HUES6 (cell line): ENCODE measurements at regions not wholly inside any gene's neighbourhood (a gene's known extent, or its start where the extent isn't known, plus 50 kb on each side); places are given as distances from the start of the nearest gene placed in this dataset.
"Not testable (repeated sequence)": the region's sequence is repeated elsewhere in the genome, so short reads cannot be mapped to it uniquely, and the experiment has no call there.

Source experiments
- H3K27ac ChIP-seq: 2 replicates; pipeline ENCODE4 v1.7.0; 2013; ENCODE audit warnings: low read depth, mild to moderate bottlenecking, low read length, inconsistent platforms
- H3K27me3 ChIP-seq: 2 replicates; pipeline ENCODE4 v1.6.1; 2013; ENCODE audit warnings: low read length; ENCODE audit not compliant: control insufficient read depth, insufficient read depth
- H3K36me3 ChIP-seq: 2 replicates; pipeline ENCODE4 v1.6.1; 2013; ENCODE audit warnings: low read length; ENCODE audit not compliant: control insufficient read depth, insufficient read depth
- H3K4me1 ChIP-seq: 2 replicates; pipeline ENCODE4 v1.6.1; 2013; ENCODE audit warnings: low read length; ENCODE audit not compliant: control insufficient read depth, insufficient read depth
- H3K4me3 ChIP-seq: 2 replicates; pipeline ENCODE4 v1.5.1; 2013; ENCODE audit warnings: low read depth, low read length
- H3K9ac ChIP-seq: one replicate; pipeline ENCODE4 v1.6.1; 2013; ENCODE audit warnings: mild to moderate bottlenecking, low read length
- H3K9me3 ChIP-seq: 2 replicates; pipeline ENCODE4 v1.6.1; 2013; ENCODE audit warnings: low read depth, low read length; ENCODE audit not compliant: control insufficient read depth, insufficient read depth

DNA sequence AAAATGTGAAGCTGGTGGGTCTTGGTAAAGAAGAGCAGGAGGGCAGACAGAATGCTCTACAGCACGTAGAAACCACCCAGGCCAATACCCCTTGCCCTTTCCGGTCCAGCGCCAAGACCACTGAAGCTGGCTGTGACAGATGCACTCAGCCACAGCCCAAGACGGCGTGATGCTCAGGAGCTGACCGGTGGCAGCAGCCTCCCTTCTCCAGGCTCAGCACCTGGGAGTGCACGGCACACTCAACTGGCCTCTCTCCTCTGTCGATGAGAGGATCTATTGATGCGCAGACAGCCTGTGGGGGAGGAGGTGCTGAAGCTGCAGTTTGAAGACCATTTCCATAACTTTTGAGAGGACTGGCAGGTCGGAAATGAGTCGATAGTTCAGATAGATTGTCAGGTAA, 141.0 kb upstream of the MYT1L start:
- no peaks in the 10 kb centered on the region for H3K4me1 ChIP-seq
- no peak overlapping the region for H3K9ac ChIP-seq
- no peaks in the 10 kb centered on the region for H3K9me3 ChIP-seq
- no peaks in the 10 kb centered on the region for H3K36me3 ChIP-seq
- H3K4me3 ChIP-seq = no peak overlapping the region
- H3K27me3 ChIP-seq = no peaks in the 10 kb centered on the region
- H3K27ac ChIP-seq = no peak overlapping the region

- Histone ChIP-seq H3K27me3 (no peaks in the 10 kb centered on the region), H3K4me1 (no peaks in the 10 kb centered on the region), H3K4me3 (no peak overlapping the region), H3K36me3 (no peaks in the 10 kb centered on the region), H3K9ac (no peak overlapping the region), H3K27ac (no peak overlapping the region), H3K9me3 (no peaks in the 10 kb centered on the region)
Measured at GRCh38 chr2:2466534-2466933, 135.5 kb upstream of the MYT1L start.

DNA sequence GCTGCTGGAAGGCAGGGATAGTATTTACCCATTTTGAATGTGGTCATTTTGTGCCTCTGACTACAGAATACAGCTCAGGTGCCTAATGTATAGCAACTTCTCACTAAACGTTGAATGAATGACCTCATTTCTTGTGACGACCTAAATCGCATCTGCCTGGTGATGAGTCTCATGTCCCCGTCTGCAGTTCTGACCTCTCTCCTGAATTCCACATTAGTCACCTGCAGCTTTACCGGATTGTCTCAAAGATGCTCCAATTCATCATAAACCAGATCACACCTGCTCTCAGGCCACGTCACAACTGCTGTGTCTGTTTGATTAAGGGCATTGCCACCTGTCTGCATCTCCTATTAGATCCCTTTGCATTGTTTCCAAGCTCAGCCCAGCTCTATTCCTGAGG, 133.6 kb upstream of the MYT1L start:
- Histone ChIP-seq H3K27ac (no peak overlapping the region), H3K27me3 (no peaks in the 10 kb centered on the region), H3K9ac (no peak overlapping the region)

GRCh38 chr2:2464094-2464493, 133.0 kb upstream of the MYT1L start:
- Histone ChIP-seq H3K4me3 (no peak overlapping the region), H3K4me1 (peaks cover 7% of the 10 kb centered on the region; the same call in 1 of the 2 replicates), H3K9me3 (no peaks in the 10 kb centered on the region), H3K27me3 (no peaks in the 10 kb centered on the region), H3K27ac (no peak overlapping the region), H3K36me3 (no peaks in the 10 kb centered on the region), H3K9ac (no peak overlapping the region)

More for the DNA sequence above, 133.6 kb upstream of the MYT1L start:
- H3K9me3 ChIP-seq = no peaks in the 10 kb centered on the region
- no peaks in the 10 kb centered on the region for H3K36me3 ChIP-seq
- H3K4me3 ChIP-seq = no peak overlapping the region
- H3K4me1 ChIP-seq = peaks cover 7% of the 10 kb centered on the region; the same call in 1 of the 2 replicates

DNA sequence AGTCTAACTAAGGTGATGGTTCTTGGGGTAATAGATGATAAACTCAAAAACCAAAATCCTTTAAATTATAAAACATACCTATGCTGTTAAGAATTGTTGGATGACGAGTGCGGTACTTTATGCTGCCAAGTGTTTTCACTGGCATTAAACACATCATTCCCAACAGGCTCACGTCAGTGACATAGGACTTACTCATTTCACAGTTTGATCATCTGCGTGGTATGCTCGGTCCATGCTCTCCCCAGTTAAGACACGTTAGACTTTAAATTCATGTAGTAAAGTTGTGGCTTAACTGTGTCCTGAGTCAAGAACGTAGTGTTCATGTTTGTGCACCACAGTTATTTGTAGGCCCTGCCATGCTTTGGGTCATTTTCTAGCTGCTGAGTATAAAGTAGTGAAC, 125.6 kb upstream of the MYT1L start:
- H3K4me1 ChIP-seq = peaks cover 7% of the 10 kb centered on the region; the same call in 1 of the 2 replicates
- no peak overlapping the region for H3K4me3 ChIP-seq
- no peak overlapping the region for H3K9ac ChIP-seq
- no peak overlapping the region for H3K27ac ChIP-seq
- no peaks in the 10 kb centered on the region for H3K27me3 ChIP-seq
- no peaks in the 10 kb centered on the region for H3K36me3 ChIP-seq
- H3K9me3 ChIP-seq = no peaks in the 10 kb centered on the region

GRCh38 chr2:2455151-2455550, 124.1 kb upstream of the MYT1L start:
- no peaks in the 10 kb centered on the region for H3K4me1 ChIP-seq
- H3K4me3 ChIP-seq = no peak overlapping the region
- no peaks in the 10 kb centered on the region for H3K36me3 ChIP-seq
- no peak overlapping the region for H3K27ac ChIP-seq
- no peak overlapping the region for H3K9ac ChIP-seq
- no peaks in the 10 kb centered on the region for H3K27me3 ChIP-seq
- H3K9me3 ChIP-seq = no peaks in the 10 kb centered on the region

DNA sequence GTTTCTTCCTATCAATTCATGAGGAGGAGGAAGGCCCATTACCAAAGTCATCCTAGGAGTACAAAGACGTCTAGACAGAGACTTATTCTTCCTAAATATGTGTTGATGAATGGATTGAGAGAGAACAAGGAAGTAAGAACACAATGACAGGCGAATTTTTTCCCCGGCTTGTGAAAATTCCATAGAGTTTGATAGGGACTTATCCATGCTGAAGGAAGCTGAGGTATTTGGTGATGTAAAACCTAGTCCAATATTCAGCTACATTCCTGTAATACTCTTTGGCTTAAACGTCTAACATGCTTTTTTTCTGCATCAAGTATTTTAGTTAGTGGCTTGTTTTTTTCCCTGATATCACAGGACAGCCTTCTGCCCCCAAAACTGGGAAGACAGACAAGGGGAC, 121.9 kb upstream of the MYT1L start:
- H3K27me3 ChIP-seq = no peaks in the 10 kb centered on the region
- H3K27ac ChIP-seq = no peak overlapping the region
- H3K9ac ChIP-seq = no peak overlapping the region
- no peaks in the 10 kb centered on the region for H3K9me3 ChIP-seq
- no peak overlapping the region for H3K4me3 ChIP-seq
- H3K4me1 ChIP-seq = no peaks in the 10 kb centered on the region
- no peaks in the 10 kb centered on the region for H3K36me3 ChIP-seq

- H3K9me3 ChIP-seq, H3K9ac ChIP-seq, H3K4me1 ChIP-seq, H3K4me3 ChIP-seq, H3K27me3 ChIP-seq, H3K36me3 ChIP-seq, H3K27ac ChIP-seq: not testable (repeated sequence)
Measured at GRCh38 chr2:2451275-2451674, 120.2 kb upstream of the MYT1L start.

DNA sequence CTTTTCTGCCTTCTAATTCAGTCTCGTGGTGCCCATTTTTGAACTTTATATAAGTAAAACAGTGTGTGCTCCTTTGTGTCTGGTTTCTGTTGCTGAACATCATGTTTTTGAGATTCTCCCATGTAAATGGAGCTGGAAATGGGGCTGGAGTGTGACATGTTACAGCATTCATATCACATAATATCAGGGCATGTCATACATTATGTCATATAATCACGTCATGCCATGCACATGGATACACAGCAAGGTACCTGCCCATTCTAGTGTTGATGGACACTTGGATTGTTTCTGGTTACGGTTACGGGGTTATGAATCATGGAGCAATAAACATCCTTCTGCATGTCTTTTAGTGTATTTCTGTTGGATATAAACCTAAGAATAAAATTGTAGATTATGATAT, 117.1 kb upstream of the MYT1L start:
- Histone ChIP-seq H3K27me3 (no peaks in the 10 kb centered on the region), H3K36me3 (no peaks in the 10 kb centered on the region), H3K9me3 (peaks cover 2% of the 10 kb centered on the region; the same call in 1 of the 2 replicates), H3K4me1 (no peaks in the 10 kb centered on the region), H3K4me3 (no peak overlapping the region), H3K27ac (no peak overlapping the region), H3K9ac (no peak overlapping the region)

DNA sequence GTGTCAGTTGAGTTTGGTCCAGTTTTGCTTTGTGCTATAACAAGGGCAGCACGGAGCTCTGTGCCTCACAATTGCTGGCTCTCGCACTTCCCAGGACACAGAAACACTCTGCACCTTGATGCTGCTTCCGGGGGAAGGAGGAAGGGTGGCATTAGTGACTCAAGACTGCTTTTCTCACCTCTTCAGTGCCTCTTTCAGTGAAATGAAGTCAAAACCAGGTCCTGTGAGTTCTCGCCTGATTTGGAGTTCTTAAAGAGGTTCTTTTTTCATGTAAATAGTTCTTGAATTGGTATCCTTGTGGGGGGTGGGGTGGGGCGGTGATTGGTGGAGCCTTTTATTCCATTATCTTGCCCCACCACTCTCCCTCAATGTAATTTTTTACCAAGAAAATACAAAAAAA, 91.5 kb upstream of the MYT1L start:
- Histone ChIP-seq H3K9me3 (0 out of 2 replicates have a peak, but pooled peaks cover 4% of the 10 kb centered on the region), H3K36me3 (no peaks in the 10 kb centered on the region), H3K9ac (no peak overlapping the region), H3K4me1 (peaks cover 14% of the 10 kb centered on the region), H3K4me3 (no peak overlapping the region), H3K27ac (no peak overlapping the region), H3K27me3 (no peaks in the 10 kb centered on the region)

DNA sequence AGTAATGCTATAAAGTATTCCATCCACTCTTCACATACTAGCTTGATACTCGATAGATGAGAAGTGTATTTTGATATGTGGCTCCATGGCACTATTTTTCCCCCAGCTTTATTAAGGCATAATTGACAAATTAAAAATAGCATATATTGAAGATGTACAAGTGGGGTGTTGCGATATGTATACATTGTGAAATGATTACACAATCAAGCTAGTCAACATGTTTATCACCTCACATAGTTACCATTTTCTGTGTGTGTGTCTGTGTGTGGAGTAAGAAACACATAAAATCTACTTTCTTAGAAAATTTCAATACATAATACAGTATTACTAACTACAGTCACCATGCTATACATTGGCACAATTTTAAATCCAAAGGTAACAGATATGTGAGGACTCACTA, 82.5 kb upstream of the MYT1L start:
- H3K9ac ChIP-seq = no peak overlapping the region
- H3K9me3 ChIP-seq = no peaks in the 10 kb centered on the region
- no peak overlapping the region for H3K27ac ChIP-seq
- H3K4me1 ChIP-seq = no peaks in the 10 kb centered on the region
- H3K4me3 ChIP-seq = no peak overlapping the region
- no peaks in the 10 kb centered on the region for H3K36me3 ChIP-seq
- no peaks in the 10 kb centered on the region for H3K27me3 ChIP-seq

GRCh38 chr2:2410987-2411386, 79.9 kb upstream of the MYT1L start:
- no peaks in the 10 kb centered on the region for H3K27me3 ChIP-seq
- H3K9ac ChIP-seq = no peak overlapping the region
- no peaks in the 10 kb centered on the region for H3K4me1 ChIP-seq
- no peaks in the 10 kb centered on the region for H3K36me3 ChIP-seq
- no peak overlapping the region for H3K4me3 ChIP-seq
- H3K9me3 ChIP-seq = no peaks in the 10 kb centered on the region
- H3K27ac ChIP-seq = no peak overlapping the region
